HG02943 (cell line): ENCODE measurements at regions not wholly inside any gene's neighbourhood (a gene's known extent, or its start where the extent isn't known, plus 50 kb on each side); places are given as distances from the start of the nearest gene placed in this dataset.
"Not testable (repeated sequence)": the region's sequence is repeated elsewhere in the genome, so short reads cannot be mapped to it uniquely, and the experiment has no call there.

Source experiments
- ATAC-seq: cut with Tn5 transposase; IDR thresholded peaks from one replicate; pipeline ENCODE4 v1.9.1; 2021; ENCODE audit warnings: mild to moderate bottlenecking, low read depth, moderate library complexity; ENCODE audit not compliant: unreplicated experiment

DNA sequence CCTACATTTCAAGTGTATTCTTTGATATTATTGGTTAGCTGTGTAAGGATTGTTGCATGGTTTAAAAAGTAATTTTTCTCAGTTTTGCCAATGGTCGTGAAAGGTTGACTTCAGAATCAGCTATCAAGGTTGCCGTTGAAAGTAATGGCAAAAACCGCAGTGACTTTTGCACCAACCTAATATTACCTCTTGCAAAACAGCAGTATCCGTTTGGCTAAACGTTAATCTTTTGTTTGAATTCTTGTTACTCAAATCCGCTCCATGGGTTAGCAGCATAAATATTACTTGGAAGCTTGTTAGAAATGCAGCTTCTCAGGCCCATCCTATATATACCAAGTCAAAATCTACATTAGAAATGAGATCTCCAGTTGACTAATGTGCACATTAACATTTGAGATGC is 141.6 kb upstream of the PRSS12 start:
- not testable (repeated sequence) for ATAC-seq

DNA sequence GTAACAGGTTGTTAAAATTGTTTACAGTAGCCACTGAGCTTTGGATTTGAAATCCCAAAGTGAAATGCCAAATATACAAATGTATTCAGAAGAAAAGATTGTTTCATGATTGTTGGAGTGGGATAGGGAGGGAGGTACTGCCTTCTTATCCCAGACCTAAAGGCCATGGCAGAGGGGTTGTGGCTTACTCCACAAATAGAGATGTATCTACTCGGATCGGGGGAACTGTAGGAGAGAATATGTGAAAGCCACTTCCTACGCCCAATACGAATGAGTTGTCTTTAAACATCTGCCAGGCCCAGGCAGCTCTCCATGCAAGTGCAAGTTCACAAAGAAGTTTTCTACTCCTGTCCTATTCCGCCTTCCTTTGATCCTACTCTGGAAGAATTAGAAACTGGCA is 150.2 kb upstream of the PRSS12 start:
- not testable (repeated sequence) for ATAC-seq

DNA sequence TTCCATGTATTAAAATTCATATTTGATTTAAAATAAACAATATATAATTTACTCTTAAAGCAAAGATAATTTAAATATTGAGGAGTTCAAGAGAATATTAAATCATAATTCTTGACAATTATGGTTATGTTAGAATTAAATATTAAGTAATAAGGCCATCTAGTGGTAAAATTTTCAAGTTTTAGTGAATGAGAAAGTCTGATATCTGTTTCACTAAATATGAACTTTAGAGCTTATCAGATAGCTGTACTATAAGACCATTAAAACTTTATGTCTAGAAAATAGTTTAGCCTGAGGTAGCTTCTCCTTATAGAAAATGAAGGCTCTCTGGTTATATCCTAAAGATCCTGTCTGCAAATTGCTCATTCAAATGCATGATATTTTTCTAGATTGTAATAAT is 152.1 kb upstream of the PRSS12 start:
- not testable (repeated sequence) for ATAC-seq

DNA sequence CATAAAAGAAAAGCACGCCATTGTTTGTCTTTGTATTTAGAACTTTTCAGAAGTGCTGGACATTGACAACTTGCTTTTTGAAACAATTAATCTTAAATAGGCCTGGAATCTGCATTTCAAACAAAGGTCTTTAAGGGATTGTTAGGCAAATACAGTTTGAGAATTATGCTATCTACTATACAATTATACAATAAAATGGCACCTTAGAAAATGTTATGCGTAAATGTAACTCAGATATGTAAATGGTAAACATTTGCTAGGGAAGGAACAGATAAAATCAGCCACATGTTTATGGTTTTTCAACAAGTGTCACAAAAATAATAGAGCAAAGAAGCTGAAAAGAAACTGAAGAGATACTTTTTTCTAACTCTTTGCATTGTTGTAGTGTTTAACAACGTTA is 152.7 kb upstream of the PRSS12 start:
- ATAC-seq, result not testable (repeated sequence)

DNA sequence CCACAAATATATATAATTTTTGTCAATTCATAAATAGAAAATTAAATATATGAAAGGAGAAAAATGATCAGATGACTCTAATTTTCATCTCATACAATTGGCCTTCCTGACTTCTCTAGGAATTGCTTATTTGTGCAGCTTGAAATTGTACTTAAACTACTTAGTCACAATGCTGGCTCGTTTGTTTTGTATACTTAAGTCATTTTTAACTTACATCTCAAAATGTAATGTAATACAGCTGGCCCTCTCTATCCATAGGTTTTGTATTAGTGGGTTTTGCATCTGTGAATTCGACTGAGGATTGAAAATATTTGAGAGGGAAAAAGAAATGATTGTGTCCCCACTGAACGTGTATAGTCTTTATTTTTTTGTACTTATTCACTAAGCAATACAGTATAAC is 160.1 kb upstream of the PRSS12 start:
- ATAC-seq, result not testable (repeated sequence)

DNA sequence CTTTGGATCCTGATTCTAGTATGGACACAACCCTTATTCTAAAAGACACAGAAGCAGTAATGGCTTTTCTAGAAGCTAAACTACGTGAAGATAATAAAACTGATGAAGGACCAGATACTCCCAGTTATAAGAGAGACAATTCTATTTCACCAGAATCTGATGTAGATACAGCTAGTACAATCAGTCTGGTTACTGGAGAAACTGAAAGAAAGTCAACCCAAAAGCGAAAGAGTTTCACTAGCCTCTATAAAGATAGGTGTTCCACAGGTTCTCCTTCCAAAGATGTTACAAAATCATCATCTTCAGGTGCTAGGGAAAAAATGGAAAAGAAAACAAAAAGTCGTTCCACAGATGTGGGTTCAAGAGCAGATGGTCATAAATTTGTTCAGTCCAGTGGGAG is 161.5 kb upstream of the PRSS12 start:
- ATAC-seq, result not testable (repeated sequence)

DNA sequence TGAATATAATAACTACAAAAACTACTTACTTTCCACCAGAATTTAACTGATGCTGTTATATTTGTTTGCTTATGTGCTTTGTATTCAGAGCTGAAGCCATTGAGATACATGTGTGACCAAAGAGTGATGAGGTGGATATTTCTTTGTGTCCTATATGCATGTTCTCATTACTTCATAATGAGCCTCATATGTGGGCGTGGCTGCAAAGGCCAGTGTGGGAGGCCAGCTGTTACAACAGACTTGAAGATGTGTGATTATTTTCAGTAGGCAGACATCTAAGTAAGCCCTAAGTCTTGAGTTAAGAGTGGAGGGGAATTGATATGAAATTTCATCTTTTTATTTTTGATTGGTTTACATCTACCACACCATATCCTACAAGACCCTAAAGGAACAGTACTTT is 163.3 kb upstream of the PRSS12 start:
- not testable (repeated sequence) for ATAC-seq

DNA sequence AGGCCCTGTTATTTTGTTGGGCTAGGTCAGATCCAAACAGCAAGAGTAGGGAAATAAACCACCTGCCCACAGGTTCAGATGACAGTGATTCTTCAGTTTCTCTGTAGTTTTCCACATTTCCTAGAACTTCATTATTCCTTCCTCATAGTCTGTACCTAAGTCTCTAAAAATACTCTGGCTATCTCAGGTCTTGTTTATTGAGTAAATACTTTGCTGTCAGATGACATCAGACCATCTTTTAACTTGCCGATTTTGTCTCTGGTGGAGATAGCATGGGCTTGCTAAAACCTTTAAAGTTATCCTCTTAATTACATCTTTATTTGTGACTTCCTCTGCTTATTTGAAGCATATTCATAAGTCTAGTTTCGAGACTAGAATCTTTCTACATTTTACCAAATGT is 155.1 kb upstream of the METTL14 start:
- not testable (repeated sequence) for ATAC-seq

DNA sequence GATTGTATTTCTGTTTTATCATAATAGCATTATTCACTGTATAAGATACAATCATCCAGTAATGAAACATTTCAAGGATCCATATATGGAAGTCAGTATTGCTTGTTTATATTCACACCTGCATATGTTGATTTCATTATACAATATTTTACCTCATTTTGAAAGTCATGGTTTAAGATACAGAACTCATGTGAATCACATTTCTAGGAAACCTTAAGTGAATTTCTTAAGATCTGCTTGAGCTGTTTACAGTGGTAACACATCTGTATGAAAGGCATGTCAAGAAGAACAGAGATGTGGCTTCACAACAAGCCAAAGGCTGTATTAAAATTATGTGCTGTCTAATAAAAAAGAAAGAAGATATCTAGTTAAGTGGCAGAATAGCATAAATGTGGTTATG is 153.2 kb upstream of the METTL14 start:
- ATAC-seq, result not testable (repeated sequence)

DNA sequence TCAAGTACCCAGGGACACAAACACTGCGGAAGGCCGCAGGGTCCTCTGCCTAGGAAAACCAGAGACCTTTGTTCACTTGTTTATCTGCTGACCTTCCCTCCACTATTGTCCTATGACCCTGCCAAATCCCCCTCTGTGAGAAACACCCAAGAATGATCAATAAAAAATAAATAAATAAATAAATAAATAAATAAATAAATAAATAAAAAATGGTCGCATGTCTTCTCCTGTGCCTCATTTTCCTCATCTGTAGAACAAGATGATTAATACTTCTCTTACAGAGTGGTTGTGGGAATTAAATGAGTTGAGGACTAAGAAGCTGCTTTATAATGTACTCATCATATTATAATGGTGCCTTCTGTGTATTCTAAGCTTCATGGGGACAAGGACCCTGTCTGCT is 149.4 kb upstream of the METTL14 start:
- ATAC-seq, result not testable (repeated sequence)

DNA sequence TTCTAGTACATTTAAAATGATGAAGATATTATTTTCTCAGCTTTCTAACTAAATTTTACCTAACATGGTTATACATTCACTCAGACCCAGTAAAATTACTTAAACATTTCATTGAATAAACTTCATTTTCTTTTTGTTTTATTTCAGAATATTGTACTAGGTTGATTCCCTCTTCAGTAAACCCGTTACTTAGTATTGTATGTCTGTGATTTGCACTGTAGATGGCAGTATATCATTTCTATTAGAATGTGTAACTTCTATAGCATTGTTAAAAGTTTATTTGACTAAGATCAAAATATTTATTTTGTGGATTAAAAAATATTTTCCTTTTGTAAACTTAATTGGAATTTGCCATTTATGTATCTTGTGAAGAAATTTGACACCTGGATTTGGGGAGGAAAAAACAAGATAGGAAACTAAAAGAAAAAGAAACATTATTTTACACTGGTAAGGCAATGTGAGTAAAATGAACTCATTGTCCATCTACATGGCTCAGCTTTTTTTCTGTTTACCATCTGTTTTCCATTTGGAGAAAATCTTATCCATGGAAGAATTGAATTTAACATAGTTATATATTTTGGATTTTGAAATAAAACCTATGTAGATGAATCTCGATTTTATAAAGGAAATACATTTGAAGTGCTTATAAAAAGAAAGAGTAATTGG is 145.6 kb upstream of the METTL14 start:
- not testable (repeated sequence) for ATAC-seq

DNA sequence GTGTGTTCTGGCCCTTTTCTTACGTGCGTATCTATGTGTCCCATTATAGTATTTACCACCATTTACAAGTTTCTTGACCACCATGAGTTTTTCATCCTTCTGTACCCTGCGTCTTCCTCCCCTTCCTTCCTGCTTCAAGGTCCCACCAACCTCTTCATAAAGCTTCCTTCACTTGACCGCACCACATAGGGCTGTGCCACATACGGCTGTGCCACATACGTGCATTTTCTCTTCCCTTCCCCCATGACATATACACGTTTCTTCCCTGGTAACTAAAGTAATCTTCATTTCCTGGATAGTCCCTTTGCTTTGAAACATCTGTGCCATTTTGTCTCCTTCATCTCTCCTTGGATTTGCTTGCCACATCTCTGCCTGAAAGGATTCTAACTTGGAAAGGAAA is 128.6 kb upstream of the METTL14 start:
- not testable (repeated sequence) for ATAC-seq

DNA sequence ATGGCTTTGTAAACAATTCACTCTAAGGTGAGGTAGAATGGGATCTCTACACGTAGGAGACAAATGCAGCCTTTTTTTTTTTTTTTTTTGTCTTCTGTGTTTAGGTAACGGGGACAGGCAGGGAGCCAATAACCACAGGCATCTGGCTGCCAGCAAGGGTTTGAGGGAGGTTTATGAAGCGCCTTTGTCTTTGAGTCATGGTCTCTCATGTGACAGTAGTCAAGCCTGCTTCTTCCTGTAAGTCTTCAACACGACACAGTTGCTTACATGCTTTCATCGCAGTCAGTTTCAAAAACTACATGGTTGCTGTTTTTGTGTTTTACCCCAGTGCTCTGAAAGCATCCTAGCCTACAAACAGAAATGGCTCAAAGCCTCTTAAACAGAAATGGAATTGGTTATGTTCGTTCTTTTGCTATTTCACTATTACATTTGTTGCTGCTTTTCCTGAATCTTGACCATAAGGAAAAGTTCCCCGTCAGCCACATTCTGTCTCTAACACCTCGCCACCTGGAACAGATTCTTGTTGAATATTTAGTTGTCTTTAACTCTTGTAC is 127.8 kb upstream of the METTL14 start:
- no peak for ATAC-seq

DNA sequence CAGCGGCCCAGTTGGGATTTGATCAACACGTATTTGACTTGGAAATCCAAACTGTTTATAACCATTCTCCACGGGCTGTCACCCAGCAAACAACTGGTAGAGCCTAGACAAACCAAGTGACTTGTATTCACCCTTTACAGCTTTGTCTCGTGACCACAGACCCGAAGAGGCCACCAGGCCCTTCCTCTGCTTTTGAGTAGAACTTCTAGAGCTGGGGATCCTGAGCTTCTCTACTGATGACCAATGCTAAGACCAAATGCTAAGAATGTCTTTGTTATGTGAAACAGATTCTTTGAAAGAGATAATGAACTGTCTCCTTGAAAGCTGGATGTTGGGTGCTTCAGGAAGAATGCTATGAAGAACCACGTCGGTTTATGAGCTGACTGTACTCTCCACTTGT is 127.0 kb upstream of the METTL14 start:
- not testable (repeated sequence) for ATAC-seq

DNA sequence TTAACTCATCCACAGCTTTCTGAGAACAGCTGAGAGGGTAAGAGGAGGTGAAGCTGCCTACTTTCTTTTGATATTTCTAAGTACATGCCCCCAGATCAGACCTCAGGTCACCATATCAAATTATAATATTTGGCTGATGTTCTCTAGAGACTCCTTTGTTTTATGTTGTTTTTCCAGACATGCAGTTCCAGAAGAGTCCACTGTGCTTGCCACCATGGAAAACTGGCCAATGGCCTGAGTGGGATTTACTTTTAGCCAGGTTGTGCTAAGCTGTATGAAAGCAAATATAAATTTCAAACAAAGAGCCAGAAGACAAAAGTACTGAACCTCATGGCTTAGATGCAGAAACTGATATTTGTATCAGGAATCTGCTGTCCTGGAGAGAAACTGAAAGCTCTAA is 123.6 kb upstream of the METTL14 start:
- not testable (repeated sequence) for ATAC-seq

DNA sequence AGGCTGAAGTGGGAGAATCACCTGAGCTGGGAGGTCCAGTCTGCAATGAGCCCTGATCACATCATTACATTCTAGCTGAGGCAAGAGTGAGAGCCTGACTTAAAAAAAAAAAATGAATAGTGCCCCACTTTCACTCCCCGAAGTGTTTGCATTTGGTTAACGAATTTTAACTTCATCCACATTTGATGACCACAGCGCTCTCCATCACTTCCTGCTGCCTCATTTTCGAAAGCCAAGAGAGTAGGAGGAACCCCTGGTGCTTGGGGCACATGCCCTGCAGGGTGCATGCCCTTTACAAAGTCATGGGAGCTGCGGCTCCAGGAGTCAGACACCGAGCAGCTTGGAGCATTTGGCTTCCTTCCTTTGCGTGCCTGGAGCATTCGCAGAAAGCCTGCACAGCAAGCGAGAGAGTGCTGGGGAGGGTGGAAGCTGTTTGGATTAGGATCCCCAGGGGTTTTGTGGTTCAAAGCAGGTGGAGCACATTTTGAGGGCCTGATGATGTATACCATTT is 119.1 kb upstream of the METTL14 start:
- peak; percentile 66 for ATAC-seq

DNA sequence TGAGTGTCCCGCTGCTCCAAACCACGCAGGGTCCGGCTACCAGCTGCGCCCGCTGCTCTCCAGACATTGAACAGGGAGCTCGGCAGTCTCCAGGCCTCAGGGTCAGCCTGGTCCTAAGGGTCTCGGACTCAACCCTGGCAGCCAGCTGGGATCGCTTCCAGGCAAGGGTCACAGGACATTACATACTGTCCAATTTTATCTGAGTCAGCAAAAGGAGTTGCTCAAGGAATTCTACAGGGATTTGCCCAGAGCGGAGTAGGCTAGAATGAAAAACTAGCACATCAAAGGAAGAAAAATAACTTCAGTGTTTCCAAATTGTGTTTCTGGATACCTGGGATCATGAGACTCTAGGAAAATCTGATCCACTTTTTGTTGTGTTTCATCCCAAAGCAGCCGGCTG is 112.2 kb upstream of the METTL14 start:
- ATAC-seq, result not testable (repeated sequence)

DNA sequence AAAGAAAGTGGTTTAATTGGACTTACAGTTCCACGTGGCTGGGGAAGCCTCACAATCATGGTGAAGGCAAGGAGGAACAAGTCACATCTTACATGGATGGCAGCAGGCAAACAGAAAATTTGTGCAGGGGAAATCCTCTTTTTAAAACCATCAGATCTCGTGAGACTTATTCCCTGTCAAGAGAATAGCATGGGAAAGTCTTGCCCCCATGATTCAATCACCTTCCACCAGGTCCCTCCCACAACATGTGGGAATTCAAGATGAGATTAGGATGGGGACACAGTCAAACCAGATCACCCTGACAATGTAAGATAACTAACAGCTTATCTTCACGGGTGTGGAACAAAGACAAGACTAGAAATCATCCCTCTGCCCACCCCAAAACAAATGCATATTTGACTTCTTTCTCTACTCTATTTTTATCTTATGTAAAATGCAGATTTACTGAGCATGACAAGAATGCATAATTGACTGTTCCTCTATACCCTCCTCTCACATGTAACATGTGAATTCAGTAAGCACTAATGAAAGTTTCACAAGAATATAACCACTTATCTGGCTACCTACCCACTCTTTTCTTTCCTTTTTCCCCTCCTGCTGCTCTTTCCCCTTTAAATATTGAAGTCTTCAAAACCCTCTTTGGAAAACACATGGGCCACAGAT is 110.8 kb upstream of the METTL14 start:
- ATAC-seq, result not testable (repeated sequence)

DNA sequence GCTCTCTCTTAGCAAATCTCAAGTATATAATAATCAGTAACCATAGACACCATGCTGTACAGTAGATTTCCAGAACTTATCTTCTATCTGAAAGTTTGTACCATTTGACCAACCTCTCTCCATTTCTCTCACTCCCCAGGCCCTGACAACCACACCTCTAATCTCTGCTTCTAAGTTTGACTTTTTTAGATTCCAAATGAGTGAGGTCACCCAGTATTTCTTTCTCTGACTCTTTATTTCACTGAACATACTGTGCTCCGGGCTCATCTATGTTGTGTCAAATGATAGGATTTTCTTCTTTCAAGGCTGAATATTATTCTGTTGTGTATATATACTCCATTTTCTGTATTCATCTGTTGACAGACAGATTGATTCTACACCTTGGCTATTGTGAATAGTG is 110.1 kb upstream of the METTL14 start:
- not testable (repeated sequence) for ATAC-seq

DNA sequence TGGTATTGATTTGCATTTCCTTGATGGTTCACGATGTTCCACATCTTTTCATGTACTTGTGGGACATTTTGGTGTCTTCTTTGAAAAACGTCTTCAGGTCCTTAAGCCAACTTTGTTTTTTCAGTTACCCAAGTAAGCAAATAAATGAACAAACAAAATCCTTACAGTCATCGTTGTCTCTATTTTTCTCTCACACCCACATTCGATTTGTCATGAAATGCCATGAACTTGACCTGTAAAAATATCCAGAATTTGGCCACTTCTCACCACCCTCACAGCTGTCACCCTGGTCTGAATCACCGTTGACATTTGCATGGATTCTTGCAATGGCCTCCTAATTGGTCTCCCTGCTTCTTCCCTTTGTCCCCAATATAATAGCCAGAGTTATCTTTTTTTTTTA is 109.5 kb upstream of the METTL14 start:
- not testable (repeated sequence) for ATAC-seq

DNA sequence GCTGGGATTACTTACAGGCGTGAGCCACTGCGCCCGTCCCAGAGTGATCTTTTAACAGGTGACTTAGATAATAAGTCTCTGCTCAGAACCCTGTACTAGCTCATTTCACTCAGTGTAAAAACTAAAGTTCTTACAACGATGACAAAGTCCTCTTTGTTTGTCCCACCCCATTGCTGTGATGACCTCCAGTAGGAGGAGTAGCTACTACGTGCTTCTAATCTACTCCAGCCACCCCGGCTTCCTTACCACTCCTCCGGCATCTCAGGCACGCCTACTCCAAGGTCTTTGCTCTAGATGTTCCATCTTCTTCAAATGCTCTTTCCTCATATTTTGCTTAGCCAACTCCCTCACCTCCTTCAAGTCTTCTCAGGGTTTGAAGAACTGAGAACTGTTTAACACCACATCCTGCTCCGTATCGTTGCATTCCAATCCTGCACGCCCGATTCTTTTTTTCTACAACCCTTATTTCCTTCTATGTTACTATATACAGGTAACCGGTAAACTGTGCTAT is 108.4 kb upstream of the METTL14 start:
- not testable (repeated sequence) for ATAC-seq
